Middle frontal gyrus (tissue), 1 donor: ENCODE measurements at regions not wholly inside any gene's neighbourhood (a gene's known extent, or its start where the extent isn't known, plus 50 kb on each side); places are given as distances from the start of the nearest gene placed in this dataset.

Experiments
- DNase-seq: peaks from one replicate; pipeline ENCODE4 v3.0.0-alpha.2; 2015; ENCODE audit warnings: low spot score; ENCODE audit errors: extremely low spot score

GRCh38 chr2:120454654-120455385 lies 108.9 kb downstream of the INHBB start:
- DNase-seq: no peak

- no peak for DNase-seq
Measured at GRCh38 chr2:120455390-120455789, 109.5 kb downstream of the INHBB start.

- DNase-seq: no peak
Measured at GRCh38 chr2:120456867-120457266, 110.9 kb downstream of the INHBB start.

- no peak for DNase-seq
Measured at GRCh38 chr2:120460511-120460910, 114.6 kb downstream of the INHBB start.

- DNase-seq: no peak
Measured at GRCh38 chr2:120461092-120461491, 115.2 kb downstream of the INHBB start.

- DNase-seq: no peak
Measured at GRCh38 chr2:120461546-120462537, 115.9 kb downstream of the INHBB start.

GRCh38 chr2:120463527-120463926 lies 117.6 kb downstream of the INHBB start:
- DNase-seq: no peak

- DNase-seq: no peak
Measured at GRCh38 chr2:120463996-120464395, 118.1 kb downstream of the INHBB start.

- no peak for DNase-seq
Measured at GRCh38 chr2:120464448-120464931, 118.6 kb downstream of the INHBB start.

GRCh38 chr2:120465012-120465700 lies 119.2 kb downstream of the INHBB start:
- DNase-seq: no peak

- no peak for DNase-seq
Measured at GRCh38 chr2:120465701-120465988, 119.7 kb downstream of the INHBB start.

- no peak for DNase-seq
Measured at GRCh38 chr2:120465989-120466703, 120.2 kb downstream of the INHBB start.

- no peak for DNase-seq
Measured at GRCh38 chr2:120466704-120467054, 120.7 kb downstream of the INHBB start.

- DNase-seq: no peak
Measured at GRCh38 chr2:120468136-120468535, 122.2 kb downstream of the INHBB start.

GRCh38 chr2:120469426-120469825 lies 123.5 kb downstream of the INHBB start:
- no peak for DNase-seq

GRCh38 chr2:120470041-120470965 lies 124.4 kb downstream of the INHBB start:
- DNase-seq: no peak

- no peak for DNase-seq
Measured at GRCh38 chr2:120471166-120471565, 125.2 kb downstream of the INHBB start.

- no peak for DNase-seq
Measured at GRCh38 chr2:120472031-120472430, 126.1 kb downstream of the INHBB start.

GRCh38 chr2:120472891-120473309 lies 127.0 kb downstream of the INHBB start:
- DNase-seq: no peak
